GM18511 (cell line): ENCODE measurements at regions not wholly inside any gene's neighbourhood (a gene's known extent, or its start where the extent isn't known, plus 50 kb on each side); places are given as distances from the start of the nearest gene placed in this dataset.

Source experiments
- ATAC-seq: cut with Tn5 transposase; IDR thresholded peaks from one replicate; pipeline ENCODE4 v1.9.1; 2021; ENCODE audit warnings: mild to moderate bottlenecking, moderate library complexity; ENCODE audit not compliant: unreplicated experiment

DNA sequence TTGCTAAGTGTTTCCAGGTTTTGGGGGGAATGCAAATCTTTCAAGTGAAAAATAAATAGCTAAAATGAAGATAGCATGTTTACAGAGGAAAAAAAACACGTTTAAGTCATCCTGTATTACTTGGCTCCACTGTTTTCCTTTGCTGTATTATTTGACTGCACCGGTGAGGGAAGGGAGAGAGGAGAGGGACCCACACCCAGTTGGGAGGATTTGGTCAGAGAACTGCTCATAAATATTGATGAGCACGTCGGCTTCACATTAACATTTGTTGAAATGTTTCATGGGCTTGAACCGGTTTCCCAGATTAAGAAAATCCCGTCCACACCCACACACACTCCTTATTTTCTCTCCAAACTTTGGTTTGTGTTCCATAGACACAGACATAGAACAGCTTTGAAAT is 493.8 kb upstream of the MGMT start:
- no peak for ATAC-seq

DNA sequence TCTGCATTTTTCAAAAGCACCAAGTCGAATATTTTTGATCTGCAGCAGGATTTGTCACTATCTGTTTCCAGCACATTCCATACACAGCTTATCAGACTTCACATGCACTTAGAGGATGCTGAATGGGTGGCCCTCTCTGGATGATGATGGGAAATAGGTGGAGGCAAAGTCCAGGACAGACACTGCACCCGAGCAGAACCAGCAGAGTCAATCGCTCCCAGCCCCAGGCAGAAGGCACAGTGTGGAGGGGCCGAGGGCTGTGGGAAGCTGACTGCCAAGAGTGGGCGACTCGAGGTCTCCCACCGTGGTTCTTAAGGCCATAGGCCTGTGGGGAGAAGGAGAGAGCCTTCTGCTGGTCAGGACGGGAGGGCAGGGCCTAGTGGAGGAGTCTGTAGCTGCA is 490.2 kb upstream of the MGMT start:
- ATAC-seq, result no peak

DNA sequence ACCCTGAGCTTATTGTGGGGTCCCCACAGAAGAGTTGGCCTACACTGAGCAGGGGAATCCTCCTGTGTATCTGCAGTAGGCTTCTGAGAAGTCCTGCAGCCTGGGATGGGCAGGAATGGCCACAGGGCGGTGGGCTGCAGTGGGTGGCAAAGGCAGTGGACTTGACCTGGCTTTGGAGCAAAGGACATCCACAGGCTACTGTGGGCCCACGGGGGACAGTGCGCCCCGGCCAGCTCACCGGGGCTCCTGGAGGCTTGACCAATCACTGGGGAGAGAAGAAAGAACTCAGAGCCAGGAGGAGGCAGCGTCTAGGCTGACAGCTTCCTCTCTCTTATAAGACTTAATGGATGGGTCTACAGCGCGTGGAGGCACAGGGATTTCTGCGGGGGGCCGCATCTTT is 488.8 kb upstream of the MGMT start:
- ATAC-seq, result no peak

DNA sequence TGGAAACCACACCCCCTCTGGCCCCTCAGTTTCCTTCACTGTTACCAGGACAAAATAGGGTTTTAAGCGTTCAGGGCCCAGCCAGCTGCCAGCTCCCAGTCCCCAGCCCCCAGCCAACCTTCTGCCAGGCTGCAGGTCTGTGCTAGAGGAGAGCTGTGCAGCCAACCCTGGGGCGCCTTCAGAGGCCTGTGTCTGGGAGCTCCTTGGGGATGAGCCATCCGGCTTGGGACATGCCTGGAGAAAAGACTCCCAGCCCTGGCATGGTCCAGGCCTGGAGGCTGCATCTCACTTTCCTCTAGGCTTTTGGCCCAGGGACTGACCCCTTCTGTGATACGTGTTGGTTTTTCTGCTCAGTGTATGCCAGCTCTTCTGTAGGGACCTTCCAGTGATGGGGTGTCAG is 487.6 kb upstream of the MGMT start:
- no peak for ATAC-seq

DNA sequence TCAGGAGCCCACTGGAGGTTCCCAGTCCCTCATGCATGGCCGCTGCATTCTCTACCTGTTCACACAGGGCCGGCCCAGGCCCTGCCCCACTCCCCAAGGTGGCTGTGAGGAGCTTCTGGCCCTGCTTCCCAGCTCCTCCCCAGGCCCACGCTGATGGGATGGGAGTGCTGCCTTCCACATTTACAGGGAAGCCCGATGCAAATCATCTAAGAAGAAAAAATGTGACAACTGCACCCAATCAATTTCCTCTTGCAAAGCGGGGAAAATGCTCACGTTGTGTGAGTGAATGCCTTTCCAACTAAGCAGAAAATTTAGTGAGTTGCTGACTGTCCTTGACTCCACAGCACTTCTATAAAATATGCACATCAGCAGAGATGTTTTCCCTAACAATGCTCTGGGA is 485.8 kb upstream of the MGMT start:
- ATAC-seq, result no peak

DNA sequence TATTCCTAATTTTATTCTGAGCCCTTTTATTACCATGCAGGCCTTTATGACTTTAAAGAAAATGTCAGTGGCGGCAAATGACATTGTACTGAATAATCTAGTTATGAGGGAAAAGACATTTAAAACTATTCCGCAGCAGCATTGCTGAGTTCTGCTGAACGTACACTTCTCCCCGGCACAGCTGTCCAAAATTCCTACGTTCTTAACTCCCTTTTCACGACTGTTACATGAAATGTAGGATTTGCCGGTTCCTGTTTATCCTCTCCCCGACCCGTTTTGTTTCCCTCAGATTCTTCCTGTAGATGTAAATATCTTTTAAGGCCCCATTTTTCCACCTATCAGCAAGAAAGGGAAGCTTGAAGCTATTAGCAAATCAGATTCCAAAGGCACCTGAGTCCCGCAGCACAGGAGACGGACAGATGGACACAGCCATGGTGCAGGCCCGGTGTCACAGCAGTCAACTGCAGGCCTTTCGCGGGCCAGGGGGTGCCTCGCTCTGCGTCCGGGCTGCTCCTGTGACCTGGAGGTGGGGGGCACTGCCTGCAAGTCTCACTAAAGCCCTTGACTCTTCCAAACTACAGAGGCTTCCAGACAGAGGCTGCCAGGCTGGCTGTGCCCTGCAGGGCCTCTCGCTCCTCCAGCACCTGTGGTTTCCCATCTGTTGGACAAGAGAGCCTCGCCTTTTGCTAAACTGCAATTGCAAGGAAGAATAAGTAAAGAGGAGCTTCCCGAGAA is 485.0 kb upstream of the MGMT start:
- no peak for ATAC-seq

DNA sequence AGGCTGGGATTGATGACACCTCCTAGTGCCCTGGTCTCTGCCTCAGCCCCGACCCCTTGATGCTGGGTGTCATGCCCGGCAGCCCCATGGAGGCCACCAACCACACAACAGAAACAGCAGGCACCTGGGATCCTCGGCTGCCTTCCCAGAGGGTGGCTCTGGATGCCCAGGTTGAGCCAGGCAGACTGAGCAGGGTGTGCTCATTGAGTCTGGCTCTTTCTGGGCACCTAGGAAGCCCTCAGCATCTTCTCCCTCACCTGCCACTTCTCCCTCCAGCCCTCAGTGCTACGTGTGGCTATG is 484.5 kb upstream of the MGMT start:
- ATAC-seq, result no peak

DNA sequence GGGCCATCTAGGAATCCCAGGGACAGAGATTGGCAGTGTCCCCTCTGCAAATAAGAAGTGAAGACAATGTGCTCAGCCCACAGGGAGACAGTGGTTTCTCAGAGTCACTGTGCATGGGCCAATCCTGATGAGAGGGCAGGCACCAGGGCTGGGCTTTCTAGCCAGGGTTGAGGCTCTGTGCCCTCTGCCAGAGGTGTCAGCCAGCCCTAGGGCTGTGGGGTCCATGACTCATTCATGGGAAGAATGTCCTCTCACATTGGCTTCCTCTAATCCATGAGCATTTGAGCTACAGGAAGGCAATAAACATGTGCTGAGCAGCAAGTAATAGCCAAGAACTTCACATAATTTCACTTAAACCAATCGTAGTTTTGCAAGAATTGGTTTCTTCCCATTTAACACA is 482.0 kb upstream of the MGMT start:
- no peak for ATAC-seq

DNA sequence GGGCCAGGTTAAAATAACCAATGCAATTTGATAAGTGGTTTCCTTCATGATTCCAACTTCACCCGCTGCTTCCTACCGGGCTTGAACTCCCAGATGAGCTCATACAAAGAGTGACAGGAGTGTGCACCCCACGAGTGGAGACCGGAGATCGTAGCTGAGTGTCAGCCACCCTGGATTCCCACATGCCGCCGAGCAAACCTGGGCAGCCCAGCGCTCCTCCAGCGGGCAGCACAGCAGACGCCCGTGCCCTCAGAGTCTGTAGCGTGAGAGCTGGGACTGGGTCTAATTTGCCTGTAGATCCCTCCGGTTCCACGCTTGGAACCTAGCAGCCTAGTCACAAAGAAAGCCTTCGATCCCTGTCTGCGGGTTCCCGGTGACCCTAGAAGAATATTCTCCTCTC is 476.1 kb upstream of the MGMT start:
- ATAC-seq, result no peak

DNA sequence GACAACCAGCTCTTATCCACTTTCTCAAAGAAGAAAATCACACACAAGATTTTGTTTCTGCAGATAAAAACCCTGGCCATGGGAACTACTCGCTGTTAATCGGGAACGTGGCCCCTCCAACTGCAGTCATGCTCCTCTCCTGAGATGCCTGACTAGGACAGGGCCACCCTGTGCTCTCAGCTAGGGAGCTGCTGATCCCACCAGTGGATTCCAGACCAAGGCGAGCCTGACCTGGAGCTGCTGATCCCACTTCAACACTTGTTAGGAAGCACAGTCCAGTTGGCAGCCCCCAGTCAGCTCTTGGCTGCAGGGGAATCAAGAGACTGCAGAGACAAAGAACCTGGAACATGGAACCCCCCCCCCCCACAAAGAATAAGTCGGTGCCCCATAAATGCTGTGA is 474.3 kb upstream of the MGMT start:
- no peak for ATAC-seq

DNA sequence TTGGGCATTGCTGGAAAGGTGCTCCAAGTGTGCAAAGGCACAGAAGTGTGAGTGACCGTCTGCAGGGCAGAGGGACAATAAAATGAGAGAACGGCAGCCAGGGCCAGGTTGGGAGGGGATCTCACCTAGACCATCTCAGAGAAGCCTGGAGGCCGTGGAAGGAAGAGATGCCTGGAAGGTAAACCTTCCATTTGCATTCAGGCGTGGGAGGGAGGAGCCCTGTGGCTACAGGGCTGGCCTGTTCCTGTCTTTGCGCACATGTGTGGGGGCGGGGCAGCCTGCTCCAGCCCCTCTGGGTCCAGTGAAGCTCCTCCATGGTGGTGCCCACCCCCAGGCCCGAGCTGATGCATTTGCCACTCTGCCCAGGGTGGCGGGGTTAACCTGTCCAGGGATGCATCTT is 473.6 kb upstream of the MGMT start:
- ATAC-seq, result no peak

DNA sequence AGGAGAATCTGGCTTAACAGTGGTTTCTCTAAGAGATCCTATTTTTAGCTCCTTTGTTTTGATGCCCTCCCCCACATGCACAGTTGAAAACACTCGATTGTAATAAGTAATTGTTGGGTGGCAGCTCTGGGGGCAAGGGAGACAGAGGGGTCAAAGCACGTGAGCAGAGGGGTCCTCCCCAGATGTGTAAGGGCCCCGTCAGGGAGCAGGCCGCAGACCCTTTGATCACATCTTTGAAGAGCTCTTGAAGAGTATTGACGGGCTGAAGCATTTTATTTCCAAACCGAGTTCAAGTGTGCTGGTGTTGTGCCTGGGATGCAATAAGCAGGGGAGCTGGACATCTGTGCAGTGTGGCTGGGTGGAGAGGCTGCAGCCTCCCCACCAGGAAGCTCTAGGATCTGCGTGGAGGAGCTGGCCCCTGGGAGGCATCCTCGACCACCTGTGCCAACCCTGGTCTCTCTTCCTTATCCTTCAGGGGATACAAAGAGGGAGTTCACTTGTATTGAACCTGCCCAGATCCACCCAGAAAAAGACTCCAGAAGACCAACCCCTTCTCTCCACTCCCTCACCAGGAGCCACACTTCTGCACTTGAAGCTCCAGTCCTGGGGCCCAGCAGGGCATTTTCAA is 473.0 kb upstream of the MGMT start:
- ATAC-seq, result no peak

DNA sequence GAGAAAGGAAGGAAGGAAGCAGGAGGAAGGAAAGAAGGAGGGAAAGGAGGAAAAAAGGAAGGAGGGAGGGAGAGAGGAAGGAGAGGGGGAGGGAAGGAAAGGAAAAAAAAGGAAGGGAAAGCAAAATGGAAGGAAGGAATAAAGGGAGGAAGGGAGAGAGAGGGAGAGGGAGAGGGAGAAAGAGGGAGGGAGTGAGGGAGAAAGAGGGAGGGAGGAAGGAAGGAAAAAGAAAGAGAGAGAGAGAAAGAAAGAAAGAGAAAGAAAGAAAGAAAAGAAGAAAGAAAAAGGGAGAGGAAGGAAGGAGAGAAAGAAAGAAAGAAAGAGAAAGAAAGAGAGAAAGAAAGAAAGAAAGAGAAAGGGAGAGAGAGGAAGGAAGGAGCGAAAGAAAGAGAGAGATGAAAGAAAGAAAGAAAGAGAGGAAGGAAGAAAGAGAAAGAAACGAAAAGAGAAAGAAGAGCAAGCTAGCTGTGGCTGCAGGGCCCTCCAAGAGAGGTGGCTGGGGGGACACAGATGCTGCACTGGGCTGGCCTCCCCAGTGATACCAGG is 472.4 kb upstream of the MGMT start:
- ATAC-seq, result no peak

DNA sequence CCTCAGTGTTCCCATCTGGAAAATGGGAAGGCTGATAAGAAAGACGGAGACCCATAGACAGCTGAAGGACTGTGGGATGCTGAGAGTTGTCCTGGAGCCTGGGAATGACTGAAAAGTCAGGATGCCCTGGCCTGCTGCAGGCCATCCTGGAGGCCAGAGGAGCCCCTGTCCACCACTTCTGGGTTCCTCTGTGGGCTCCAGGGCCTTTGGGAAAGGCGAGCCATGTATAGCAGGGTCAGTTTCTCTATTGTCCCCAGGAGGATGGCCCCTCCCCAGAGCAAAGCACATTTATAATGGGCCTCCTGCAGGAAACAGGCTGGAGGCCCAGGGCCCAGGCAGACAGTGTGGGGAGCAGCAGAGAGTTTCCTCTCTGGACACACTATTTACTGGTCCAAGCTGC is 471.4 kb upstream of the MGMT start:
- ATAC-seq, result no peak

DNA sequence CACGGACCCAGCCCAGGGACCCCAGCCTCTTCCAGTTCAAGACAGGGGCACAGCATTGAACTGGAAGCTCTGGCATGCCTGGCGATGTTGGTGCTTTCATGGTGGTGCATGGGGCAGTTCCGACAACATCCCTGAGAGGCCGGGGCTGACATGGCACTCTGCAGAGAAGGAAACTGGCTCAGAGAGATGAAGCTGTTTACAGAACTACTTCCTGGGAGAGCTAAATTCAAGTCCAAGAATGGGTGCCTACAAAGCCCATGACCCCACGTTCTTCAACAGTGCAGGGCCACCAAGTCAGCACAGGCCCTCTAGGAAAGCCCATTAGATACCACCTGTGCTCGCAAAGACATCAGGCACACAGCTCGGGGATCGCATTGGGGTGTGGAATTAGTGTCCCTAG is 470.9 kb upstream of the MGMT start:
- ATAC-seq, result no peak

DNA sequence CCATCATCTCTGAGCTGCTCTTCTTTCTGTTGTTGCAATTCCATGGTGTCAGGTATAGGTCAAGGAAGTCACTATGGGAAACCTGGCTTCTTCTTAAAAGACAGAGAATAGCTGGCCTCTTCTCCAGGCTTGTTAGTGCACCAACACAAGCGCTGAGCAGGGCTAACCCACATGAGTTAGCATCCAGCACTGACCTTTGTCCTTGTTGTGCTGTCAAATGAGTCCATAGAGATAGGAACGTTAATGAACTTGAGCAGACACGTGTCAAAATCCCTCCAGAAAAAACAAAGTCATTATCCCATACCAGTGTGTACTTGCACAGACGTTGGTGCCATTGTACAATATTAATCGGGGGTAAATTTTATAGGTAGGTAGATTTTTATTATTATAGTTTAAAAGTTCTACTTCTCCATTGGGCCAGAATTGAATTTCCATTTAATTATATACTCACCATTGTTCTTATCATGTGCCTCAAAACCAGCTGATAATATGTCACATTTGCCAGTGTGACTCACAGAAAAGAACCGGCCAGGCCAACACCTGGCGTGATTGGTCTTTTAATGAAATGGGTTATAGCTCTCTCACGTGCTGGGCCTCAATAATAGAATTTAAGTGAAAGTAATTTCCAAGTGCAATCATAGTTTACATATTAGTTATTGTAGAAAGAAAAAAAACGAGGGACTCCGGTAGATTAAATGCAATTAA is 468.8 kb upstream of the MGMT start:
- no peak for ATAC-seq

DNA sequence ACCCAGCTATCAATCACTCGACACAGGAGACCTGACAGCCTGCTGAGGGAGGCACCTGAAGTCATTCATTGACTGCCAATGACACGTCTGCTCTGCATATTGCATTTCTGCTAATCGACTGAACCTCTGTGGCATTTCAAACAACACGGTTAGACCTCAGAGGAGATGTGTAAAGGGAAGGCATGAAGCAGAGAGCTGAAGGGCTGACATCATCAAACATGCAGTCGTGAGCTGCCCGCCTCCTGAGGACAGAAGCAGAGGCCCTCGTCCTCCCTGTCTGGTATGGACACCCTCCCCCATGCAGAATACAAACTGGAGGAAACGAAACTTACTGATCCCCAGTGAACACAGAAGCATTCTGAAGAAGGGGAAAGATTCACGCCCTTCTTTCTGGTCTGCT is 462.6 kb upstream of the MGMT start:
- no peak for ATAC-seq

DNA sequence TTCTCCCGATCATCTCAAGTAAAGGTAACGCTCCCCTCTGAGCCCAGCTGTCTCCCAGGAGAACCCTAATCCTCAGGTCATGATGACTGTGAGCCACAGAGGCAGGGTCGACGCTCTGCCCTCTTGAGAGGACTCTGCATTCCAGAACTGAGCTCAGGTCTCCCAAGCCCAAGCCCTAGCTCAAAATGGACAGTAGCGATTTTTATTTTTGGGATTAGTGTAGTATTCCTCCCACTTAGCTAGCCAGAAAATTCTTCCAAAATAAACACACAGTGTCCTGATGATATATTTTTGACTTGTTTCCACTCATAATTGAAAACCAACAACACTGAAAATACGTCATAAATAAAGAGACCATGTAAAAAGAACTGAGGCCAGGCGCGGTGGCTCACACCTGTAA is 462.0 kb upstream of the MGMT start:
- ATAC-seq, result no peak

DNA sequence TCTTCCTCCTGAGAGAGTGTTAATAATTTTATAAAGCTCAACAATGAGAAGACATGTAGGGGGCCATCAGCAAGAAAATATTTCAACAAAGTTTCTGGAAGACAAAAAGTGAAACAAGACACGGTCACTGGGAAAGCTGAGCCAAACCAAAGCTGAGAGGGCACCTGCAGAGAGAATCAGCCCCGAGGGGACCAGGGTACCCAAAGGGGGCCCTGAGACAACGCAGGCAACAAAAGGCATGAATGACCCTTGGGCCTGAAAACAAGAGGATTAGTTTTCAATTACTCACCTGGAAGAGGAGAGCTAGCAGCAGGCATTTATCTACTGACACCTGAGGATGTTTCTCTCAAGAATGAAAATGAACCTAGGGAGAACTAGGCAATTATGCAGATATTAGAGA is 461.2 kb upstream of the MGMT start:
- no peak for ATAC-seq

DNA sequence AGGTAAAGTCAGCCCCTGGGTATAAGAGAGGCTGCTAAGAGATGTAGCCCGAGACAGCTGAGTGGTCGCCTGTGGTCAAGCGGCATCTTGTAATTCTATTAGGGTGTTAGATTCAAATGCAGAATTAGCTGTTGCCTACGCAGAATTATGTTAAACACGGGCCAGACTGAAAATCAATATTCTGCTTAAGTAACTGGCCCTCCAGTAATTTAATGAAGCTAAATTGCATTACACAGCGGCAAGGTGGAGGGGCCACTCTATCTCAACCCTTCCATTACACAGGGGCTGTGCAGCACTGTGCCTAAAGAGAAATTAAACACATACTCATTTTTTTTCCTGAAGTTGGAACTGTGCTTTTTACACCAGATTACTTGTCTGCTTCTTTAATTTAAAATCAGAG is 448.5 kb upstream of the MGMT start:
- no peak for ATAC-seq

DNA sequence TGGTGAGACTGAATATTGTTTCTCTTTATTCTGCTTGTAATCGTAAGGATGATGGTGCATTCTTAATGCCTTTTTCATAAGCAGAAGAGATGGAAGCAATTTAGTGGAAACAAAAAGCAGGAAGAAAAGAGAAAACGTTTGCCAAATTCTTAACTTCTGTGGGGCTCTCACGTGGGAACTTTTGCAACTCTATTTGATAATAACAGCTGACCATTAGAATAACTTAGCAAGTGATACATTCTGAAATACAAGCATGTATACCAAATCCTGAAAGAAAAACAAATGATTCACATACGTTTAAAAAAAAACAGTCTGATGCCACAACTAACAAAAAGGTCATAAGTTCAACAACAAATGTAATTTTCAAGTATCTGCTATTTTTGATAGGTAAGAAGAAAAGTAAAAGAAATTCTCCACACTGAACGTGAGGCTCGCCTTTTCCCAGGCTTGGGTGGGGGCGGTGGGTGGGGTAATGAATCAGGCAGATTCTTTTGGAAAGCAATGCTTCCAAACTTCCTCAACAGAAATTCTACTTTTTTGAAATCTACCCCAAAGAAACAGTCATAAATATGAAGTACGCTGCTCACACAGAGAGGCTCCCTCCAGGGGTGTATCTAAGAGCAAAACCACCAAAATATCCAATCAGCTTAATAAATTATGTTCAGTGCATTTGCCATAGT is 446.2 kb upstream of the MGMT start:
- no peak for ATAC-seq
